Suprapubic skin (tissue), 4 donors: ENCODE measurements at regions not wholly inside any gene's neighbourhood (a gene's known extent, or its start where the extent isn't known, plus 50 kb on each side); places are given as distances from the start of the nearest gene placed in this dataset.

ENCODE experiments used
- DNase-seq, 2 donors: peaks; one replicate each; pipeline ENCODE4 v3.0.0-alpha.2; 2019; ENCODE audit warnings: low spot score in 2 of 2
- H3K27ac ChIP-seq: fragments of 200-600 bp; sonication (generic); one replicate; pipeline ENCODE4 v1.5.1; 2019
- H3K27me3 ChIP-seq: fragments of 200-600 bp; sonication (generic); one replicate; pipeline ENCODE4 v1.5.1; 2019
- H3K36me3 ChIP-seq: fragments of 200-600 bp; sonication (generic); one replicate; pipeline ENCODE4 v1.5.1; 2019
- H3K4me1 ChIP-seq: fragments of 200-600 bp; sonication (generic); one replicate; pipeline ENCODE4 v1.5.1; 2019
- H3K4me3 ChIP-seq: fragments of 200-600 bp; sonication (generic); one replicate; pipeline ENCODE4 v1.5.1; 2019; ENCODE audit warnings: mild to moderate bottlenecking
- H3K9me3 ChIP-seq: fragments of 200-600 bp; sonication (generic); one replicate; pipeline ENCODE4 v1.5.1; 2019
- EP300 ChIP-seq: sonication (generic); formaldehyde crosslinking; IDR thresholded peaks from one replicate; pipeline ENCODE4 v1.6.1; 2017; ENCODE audit warnings: antibody characterized with exemption
- POLR2A ChIP-seq, 2 donors: fragments of 450-650 bp; IDR thresholded peaks; one replicate each; pipeline ENCODE4 v1.6.1; 2017; ENCODE audit warnings: antibody characterized with exemption in 2 of 2, mild to moderate bottlenecking in 2 of 2, moderate library complexity in 2 of 2
- POLR2AphosphoS5 ChIP-seq, 3 donors: sonication (generic); formaldehyde crosslinking; IDR thresholded peaks; one replicate each; pipeline ENCODE4 v1.6.1; 2017; ENCODE audit warnings: antibody characterized with exemption in 3 of 3
- WGBS: methylation state at CpG from one replicate; pipeline ENCODE4 v1.1.5; 2018; 5-methylcytosine and 5-hydroxymethylcytosine counted together
- TF ChIP-seq, protein P1 (sequence below), 2 donors: fragments of 200-600 bp in 1 of 2; fragments of 450-650 bp in 1 of 2; sonication (generic) in 1 of 2; IDR thresholded peaks; one replicate each; pipeline ENCODE4 v1.5.1; 2016 to 2019; ENCODE audit warnings: antibody characterized with exemption in 2 of 2, mild to moderate bottlenecking in 1 of 2, moderate library complexity in 1 of 2

DNA sequence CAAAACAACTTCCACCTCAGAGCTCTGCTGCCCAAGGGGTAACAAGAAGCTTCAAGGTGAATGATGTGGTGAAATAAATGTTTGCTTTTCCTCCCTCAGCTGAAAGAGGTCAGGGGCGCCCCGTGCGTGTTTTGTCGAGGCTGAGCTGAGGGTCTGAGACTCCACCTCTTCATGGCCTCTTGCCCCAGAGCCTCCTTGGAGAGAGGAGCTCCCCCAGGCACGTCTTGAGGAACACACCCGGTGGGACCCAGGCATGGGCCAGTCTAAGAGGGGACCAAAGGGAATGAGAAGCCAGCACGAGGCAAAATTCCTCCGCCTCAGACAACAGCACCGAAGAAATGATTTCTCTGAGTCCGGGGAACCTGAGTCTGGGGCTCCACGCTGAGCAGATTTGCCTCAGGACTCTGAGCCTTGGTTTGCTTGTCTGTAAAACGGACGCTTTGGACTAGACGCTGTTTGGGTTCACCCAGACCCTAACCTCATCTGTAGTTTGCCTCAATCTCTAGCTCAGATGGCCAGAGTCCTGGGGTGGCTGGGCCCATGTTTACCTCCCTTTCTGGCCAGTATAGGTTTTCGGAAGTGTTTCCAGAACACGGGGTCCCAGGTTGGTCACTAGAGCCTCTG is 56.4 kb upstream of the ODC1 start:
- H3K4me1 ChIP-seq: peaks cover 7% of the 10 kb centered on the region
- H3K4me3 ChIP-seq: no peak overlapping the region
- TF ChIP-seq, protein P1, sequence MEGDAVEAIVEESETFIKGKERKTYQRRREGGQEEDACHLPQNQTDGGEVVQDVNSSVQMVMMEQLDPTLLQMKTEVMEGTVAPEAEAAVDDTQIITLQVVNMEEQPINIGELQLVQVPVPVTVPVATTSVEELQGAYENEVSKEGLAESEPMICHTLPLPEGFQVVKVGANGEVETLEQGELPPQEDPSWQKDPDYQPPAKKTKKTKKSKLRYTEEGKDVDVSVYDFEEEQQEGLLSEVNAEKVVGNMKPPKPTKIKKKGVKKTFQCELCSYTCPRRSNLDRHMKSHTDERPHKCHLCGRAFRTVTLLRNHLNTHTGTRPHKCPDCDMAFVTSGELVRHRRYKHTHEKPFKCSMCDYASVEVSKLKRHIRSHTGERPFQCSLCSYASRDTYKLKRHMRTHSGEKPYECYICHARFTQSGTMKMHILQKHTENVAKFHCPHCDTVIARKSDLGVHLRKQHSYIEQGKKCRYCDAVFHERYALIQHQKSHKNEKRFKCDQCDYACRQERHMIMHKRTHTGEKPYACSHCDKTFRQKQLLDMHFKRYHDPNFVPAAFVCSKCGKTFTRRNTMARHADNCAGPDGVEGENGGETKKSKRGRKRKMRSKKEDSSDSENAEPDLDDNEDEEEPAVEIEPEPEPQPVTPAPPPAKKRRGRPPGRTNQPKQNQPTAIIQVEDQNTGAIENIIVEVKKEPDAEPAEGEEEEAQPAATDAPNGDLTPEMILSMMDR (IDR thresholded peaks at IDR 0.05): no peak
- TF ChIP-seq POLR2A (IDR thresholded peaks at IDR 0.05) (no peak), POLR2AphosphoS5 (IDR thresholded peaks at IDR 0.05) (no peak), EP300 (no peak)
- no peak for DNase-seq
- H3K36me3 ChIP-seq: no peaks in the 10 kb centered on the region
- peaks cover 6% of the 10 kb centered on the region for H3K27me3 ChIP-seq
- no peaks in the 10 kb centered on the region for H3K9me3 ChIP-seq
- H3K27ac ChIP-seq: no peak overlapping the region
- 90% methylated on average over 16 of the region's 16 CpGs for WGBS

DNA sequence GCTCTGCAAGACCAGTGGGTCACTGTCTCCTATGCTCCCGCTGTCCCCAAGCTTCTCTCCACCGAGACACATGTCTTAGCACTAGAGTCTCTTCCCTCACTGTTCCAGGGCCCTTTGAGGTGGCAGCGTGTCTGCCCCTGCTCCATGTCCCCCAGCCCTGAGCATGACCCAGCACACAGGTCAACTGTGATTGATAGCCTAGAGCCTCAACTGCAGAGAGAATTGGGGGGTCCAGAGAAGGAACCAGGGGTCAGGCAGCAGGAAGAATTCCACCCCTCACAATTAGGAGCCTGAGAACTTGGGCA is 54.6 kb upstream of the ODC1 start:
- Histone ChIP-seq H3K4me3 (no peak overlapping the region), H3K9me3 (no peaks in the 10 kb centered on the region), H3K4me1 (peaks cover 14% of the 10 kb centered on the region), H3K36me3 (no peaks in the 10 kb centered on the region), H3K27ac (no peak overlapping the region), H3K27me3 (peaks cover 6% of the 10 kb centered on the region)
- TF ChIP-seq, protein P1 (IDR thresholded peaks at IDR 0.05): no peak
- TF ChIP-seq EP300 (no peak), POLR2A (IDR thresholded peaks at IDR 0.05) (no peak)
- no peak for DNase-seq
- 91% methylated on average over 3 of the region's 3 CpGs for WGBS

DNA sequence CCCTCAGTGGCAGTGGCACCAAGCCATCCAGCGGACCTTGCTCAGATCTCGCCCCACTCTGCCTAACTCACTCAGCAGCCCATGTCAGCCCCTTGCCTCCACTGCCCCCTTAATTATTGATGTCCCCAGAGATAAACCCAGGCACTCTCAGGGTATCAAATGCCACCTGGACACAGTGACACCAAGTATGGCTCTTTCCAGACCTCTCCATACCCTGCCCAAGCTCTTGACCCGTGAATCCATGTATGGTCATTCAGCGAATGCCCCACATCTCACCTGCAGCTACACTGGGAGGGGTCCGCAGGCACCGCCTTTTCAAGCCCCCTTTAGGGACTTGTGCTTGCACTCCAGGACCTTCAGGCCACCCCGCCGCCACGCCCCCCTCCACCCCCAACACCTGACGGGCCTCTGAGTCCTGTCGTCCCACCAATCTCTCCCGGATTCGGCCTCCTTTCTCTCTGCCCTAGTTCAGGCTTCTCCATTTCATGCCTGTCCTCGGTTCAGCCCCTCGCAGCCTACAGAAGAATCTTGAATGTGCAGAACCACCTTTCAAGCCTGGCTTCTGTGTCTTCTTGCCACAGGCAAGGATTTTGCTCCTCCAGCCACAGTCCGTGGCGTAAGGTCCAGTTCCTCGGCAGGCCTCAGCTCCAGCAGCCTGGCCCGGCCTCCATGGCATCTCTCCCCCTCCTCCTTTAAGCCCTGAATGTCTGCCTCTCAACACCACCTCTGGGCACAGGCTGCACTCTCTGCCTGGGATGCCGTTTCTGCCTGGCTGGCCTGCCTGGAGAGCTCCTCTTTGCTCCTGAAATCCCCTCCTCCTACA is 54.1 kb upstream of the ODC1 start:
- 93% methylated on average over 20 of the region's 20 CpGs for WGBS
- H3K4me1 ChIP-seq: peaks cover 20% of the 10 kb centered on the region
- DNase-seq: no peak

DNA sequence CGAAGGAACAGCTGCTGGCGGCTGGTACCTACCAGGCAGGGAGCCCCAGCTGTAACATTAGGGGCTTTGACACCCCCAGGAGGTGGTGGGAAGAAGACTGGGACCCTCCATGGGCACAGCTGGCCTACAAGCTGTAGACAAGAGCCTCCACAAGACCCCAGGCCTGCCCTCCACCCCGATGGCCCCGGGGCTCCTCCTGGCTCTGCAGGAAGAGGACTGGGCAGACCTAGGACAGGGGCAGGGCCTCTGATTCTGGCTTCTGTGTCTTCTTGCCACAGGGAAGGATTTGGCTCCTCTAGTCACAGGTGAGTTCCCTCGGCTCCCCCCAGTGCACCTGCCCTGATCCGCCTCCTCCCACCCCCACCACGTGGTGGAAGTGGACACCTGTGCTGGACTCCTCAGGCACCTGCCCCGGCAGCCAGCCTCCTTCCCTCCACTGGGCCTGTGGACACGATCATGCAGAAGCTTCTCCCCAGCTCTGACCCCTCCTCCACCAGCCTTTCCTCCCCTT is 53.4 kb upstream of the ODC1 start:
- Histone ChIP-seq H3K4me3 (no peak overlapping the region), H3K27me3 (peaks cover 6% of the 10 kb centered on the region), H3K27ac (no peak overlapping the region), H3K4me1 (peaks cover 23% of the 10 kb centered on the region), H3K9me3 (no peaks in the 10 kb centered on the region), H3K36me3 (no peaks in the 10 kb centered on the region)
- TF ChIP-seq EP300: no peak
- peak; percentile 60 to 69 for DNase-seq
- WGBS: 93% methylated on average over 7 of the region's 9 CpGs

More for the DNA sequence above, 54.1 kb upstream of the ODC1 start:
- no peaks in the 10 kb centered on the region for H3K9me3 ChIP-seq
- no peak for TF ChIP-seq EP300
- TF ChIP-seq POLR2AphosphoS5 (IDR thresholded peaks at IDR 0.05): no peak
- TF ChIP-seq, protein P1 (IDR thresholded peaks at IDR 0.05): no peak
- no peak for TF ChIP-seq POLR2A (IDR thresholded peaks at IDR 0.05)
- H3K36me3 ChIP-seq: no peaks in the 10 kb centered on the region
- no peak overlapping the region for H3K4me3 ChIP-seq
- H3K27ac ChIP-seq: no peak overlapping the region
- H3K27me3 ChIP-seq: peaks cover 6% of the 10 kb centered on the region

DNA sequence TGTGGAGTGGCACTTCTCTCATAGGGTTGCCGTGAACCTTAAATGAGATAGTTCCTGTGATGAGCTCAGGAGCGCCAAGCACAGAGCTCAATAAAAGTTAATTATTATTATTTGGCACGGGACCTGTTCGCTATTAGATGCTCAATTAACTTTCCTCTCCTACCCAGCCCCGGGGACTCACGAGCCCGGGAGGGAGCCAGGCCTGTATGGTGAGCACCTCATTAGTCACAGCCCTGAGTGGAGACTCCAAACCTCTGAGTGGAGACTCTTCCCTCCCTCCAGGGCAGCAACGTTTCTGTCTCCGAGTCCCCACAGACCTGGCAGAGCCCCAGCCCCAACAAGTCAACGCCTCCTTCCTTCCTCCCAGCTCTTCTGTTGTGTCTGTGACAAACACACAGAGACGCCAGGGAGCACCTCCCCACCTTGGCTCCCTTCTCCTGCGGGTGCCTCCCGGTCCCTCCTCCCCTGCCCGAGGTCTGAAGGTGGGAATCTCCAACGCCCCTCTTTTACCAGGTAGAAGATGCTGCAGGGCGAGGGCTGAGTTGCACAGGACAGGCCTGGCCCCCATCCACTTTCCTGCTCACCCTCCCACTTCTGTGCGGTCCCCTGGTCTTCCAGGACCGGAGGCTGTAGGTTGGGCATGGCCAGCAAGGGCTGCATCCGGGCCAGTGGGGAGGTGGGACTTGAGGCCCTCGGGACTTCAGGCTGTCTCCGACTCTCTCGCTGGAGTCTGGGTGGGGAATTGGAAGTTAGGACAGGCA is 52.7 kb upstream of the ODC1 start:
- 41% methylated on average over 19 of the region's 22 CpGs for WGBS
- peak in 1 of 2 donors; percentile 71 for DNase-seq
- TF ChIP-seq EP300 (no peak), POLR2A (IDR thresholded peaks at IDR 0.05) (no peak), POLR2AphosphoS5 (IDR thresholded peaks at IDR 0.05) (no peak)
- TF ChIP-seq, protein P1 (IDR thresholded peaks at IDR 0.05): no peak

More for the DNA sequence above, 52.7 kb upstream of the ODC1 start:
- H3K27me3 ChIP-seq: peaks cover 9% of the 10 kb centered on the region
- H3K9me3 ChIP-seq: no peaks in the 10 kb centered on the region
- H3K4me3 ChIP-seq: no peak overlapping the region
- H3K36me3 ChIP-seq: no peaks in the 10 kb centered on the region
- H3K4me1 ChIP-seq: peaks cover 23% of the 10 kb centered on the region
- H3K27ac ChIP-seq: no peak overlapping the region
